ENCODE measurements at regions not wholly inside any gene's neighbourhood (a gene's known extent, or its start where the extent isn't known, plus 50 kb on each side); places are given as distances from the start of the nearest gene placed in this dataset.

- no peak for TF ChIP-seq CTCF (IDR thresholded peaks at IDR 0.05)
Measured at GRCh38 chr7:86928308-86928707, 131.1 kb downstream of the ELAPOR2 start.

- TF ChIP-seq CTCF (IDR thresholded peaks at IDR 0.05) = peak; percentile 78
Measured at GRCh38 chr7:86926732-86927131, 132.7 kb downstream of the ELAPOR2 start.

- no peak for TF ChIP-seq CTCF (IDR thresholded peaks at IDR 0.05)
Measured at GRCh38 chr7:86925221-86925620, 134.2 kb downstream of the ELAPOR2 start.

GRCh38 chr7:86923527-86923926 is 135.9 kb downstream of the ELAPOR2 start:
- TF ChIP-seq CTCF (IDR thresholded peaks at IDR 0.05) = no peak

- TF ChIP-seq CTCF (IDR thresholded peaks at IDR 0.05) = no peak
Measured at GRCh38 chr7:86920154-86920553, 139.3 kb downstream of the ELAPOR2 start.

- TF ChIP-seq CTCF (IDR thresholded peaks at IDR 0.05) = no peak
Measured at GRCh38 chr7:86918245-86918644, 141.2 kb downstream of the ELAPOR2 start.

GRCh38 chr7:86916277-86916825 is 143.1 kb downstream of the ELAPOR2 start:
- no peak for TF ChIP-seq CTCF (IDR thresholded peaks at IDR 0.05)

GRCh38 chr7:86914551-86914950 is 144.9 kb downstream of the ELAPOR2 start:
- TF ChIP-seq CTCF (IDR thresholded peaks at IDR 0.05) = peak; percentile 67

Measured in LNCAP (cell line).